K562 (cell line): ENCODE measurements at regions not wholly inside any gene's neighbourhood (a gene's known extent, or its start where the extent isn't known, plus 50 kb on each side); places are given as distances from the start of the nearest gene placed in this dataset.
A peak's percentile ranks its signal among the peaks of the same experiment; 100 is the strongest.

Experiments
- ATAC-seq: fragments of 200-7000 bp; cut with Tn5 transposase; 3 replicates; pipeline ENCODE4 v1.9.1; 2020; ENCODE audit warnings: moderate library complexity
- BruUV-seq: library from RNA; stranded (reverse); fragments of 400-500 nt; replicated peaks from 2 replicates; lab custom pipeline; 2021; lab: Mats Ljungman, UMichigan
- CTCF ChIA-PET: fragments of 300-600 bp; formaldehyde crosslinking; extraction: SDS; loops from one replicate; lab custom pipeline; 2021; ENCODE audit warnings: low intra/inter-chr PET ratio; lab: Yijun Ruan, JAX
- POLR2A ChIA-PET: fragments of 300-600, 350-650 bp; sonication (Branson Sonifier 250); formaldehyde crosslinking; extraction: SDS; loops from one replicate; lab custom pipeline; 2021; ENCODE audit warnings: antibody characterized with exemption, inconsistent platforms; lab: Yijun Ruan, JAX
- DNase-seq, 4 experiments: peaks; one replicate each; pipeline versions ENCODE4 v3.0.0 to v3.0.0-alpha.2; 2011 to 2018; ENCODE audit warnings: low spot score in 3 of 4, mixed read lengths in 3 of 4; ENCODE audit errors: extremely low read depth in 1 of 4
- FAIRE-seq: peaks from 2 replicates; lab custom pipeline; 2011; peaks lifted over from hg19 to GRCh38; lab: Jason Lieb, UNC
- H2AFZ ChIP-seq: 2 replicates; pipeline ENCODE4 v1.6.0; 2011; ENCODE audit warnings: low read depth, low read length, control low read depth, inconsistent platforms
- H3K27ac ChIP-seq: fragments of 200-600 bp; 3 replicates; pipeline ENCODE4 v1.8.0; 2011; ENCODE audit warnings: low read depth, mild to moderate bottlenecking, control low read depth, inconsistent platforms, low read length, moderate library complexity, mixed read lengths; ENCODE audit errors: extremely low read depth
- H3K27me3 ChIP-seq, 2 experiments: fragments of 300-600 bp in 1 of 2; 2 replicates in 1 of 2; 3 replicates in 1 of 2; pipeline versions ENCODE4 v1.6.0 to v1.8.0; 2011; ENCODE audit warnings: inconsistent platforms in 2 of 2, low read length in 2 of 2, mild to moderate bottlenecking in 1 of 2, mixed read lengths in 1 of 2, moderate library complexity in 1 of 2; ENCODE audit not compliant: control insufficient read depth in 2 of 2, insufficient read depth in 2 of 2
- H3K36me3 ChIP-seq: fragments of 300-600 bp; 3 replicates; pipeline ENCODE4 v1.8.0; 2011; ENCODE audit warnings: mild to moderate bottlenecking, low read length, inconsistent platforms; ENCODE audit not compliant: control insufficient read depth, insufficient read depth
- H3K4me1 ChIP-seq, 2 experiments: fragments of 200-600 bp in 1 of 2; replicated peaks in 1 of 2; 2 replicates in 1 of 2; 3 replicates in 1 of 2; pipeline versions ENCODE4 v1.5.1 to v1.8.0; 2011; ENCODE audit warnings: inconsistent platforms in 2 of 2, low read length in 2 of 2, mild to moderate bottlenecking in 1 of 2, mixed read lengths in 1 of 2, moderate library complexity in 1 of 2; ENCODE audit not compliant: control insufficient read depth in 2 of 2, insufficient read depth in 2 of 2
- H3K4me2 ChIP-seq: 2 replicates; pipeline ENCODE4 v1.6.1; 2011; ENCODE audit warnings: low read length, control low read depth, inconsistent platforms, mixed read lengths; ENCODE audit not compliant: insufficient read depth
- H3K4me3 ChIP-seq: fragments of 200-600 bp; sonication (generic), shearing (Covaris generic); 2 replicates; pipeline ENCODE4 v1.5.1; 2016; ENCODE audit warnings: control low read depth, inconsistent platforms
- H3K79me2 ChIP-seq: fragments of 200-600 bp; 3 replicates; pipeline ENCODE4 v1.8.0; 2011; ENCODE audit warnings: low read length, inconsistent platforms; ENCODE audit not compliant: control insufficient read depth, insufficient read depth
- H3K9ac ChIP-seq, 2 experiments: 2 replicates each; pipeline versions ENCODE4 v1.6.0 to v1.6.1; 2011; ENCODE audit warnings: low read depth in 2 of 2, low read length in 2 of 2, control low read depth in 1 of 2, inconsistent platforms in 1 of 2, mild to moderate bottlenecking in 1 of 2, mixed read lengths in 1 of 2; ENCODE audit not compliant: insufficient read depth in 1 of 2
- H3K9me1 ChIP-seq: one replicate; pipeline ENCODE4 v1.6.0; 2011; ENCODE audit warnings: inconsistent platforms, mild to moderate bottlenecking, low read length, moderate library complexity; ENCODE audit not compliant: control insufficient read depth, insufficient read depth
- H3K9me3 ChIP-seq: replicated peaks from 2 replicates; pipeline ENCODE4 v1.5.1; 2011; ENCODE audit warnings: low read depth, low read length, inconsistent platforms; ENCODE audit not compliant: control insufficient read depth, insufficient read depth
- H4K20me1 ChIP-seq: replicated peaks from 2 replicates; pipeline ENCODE4 v1.6.1; 2011; ENCODE audit warnings: low read length, inconsistent platforms, mixed read lengths; ENCODE audit not compliant: control insufficient read depth, insufficient read depth
- ESRRB ChIP-seq: fragments of 250-450 bp; sonication (Bioruptor Pico); IDR thresholded peaks from 2 replicates; pipeline ENCODE4 v1.5.0; 2020; ENCODE audit warnings: mild to moderate bottlenecking, moderate library complexity, borderline replicate concordance
- HLTF ChIP-seq: fragments of 450-650 bp; IDR thresholded peaks from 2 replicates; pipeline ENCODE4 v1.6.1; 2016
- MTF1 ChIP-seq: fragments of 250-450 bp; sonication (Bioruptor Pico); IDR thresholded peaks from 2 replicates; pipeline ENCODE4 v1.9.0; 2021; ENCODE audit warnings: moderate library complexity, mild to moderate bottlenecking, inconsistent platforms, borderline replicate concordance
- MXI1 ChIP-seq: IDR thresholded peaks from 2 replicates; pipeline ENCODE4 v1.6.1; 2011; ENCODE audit warnings: low read depth, mild to moderate bottlenecking, improper control_type of control experiment, low read length
- NFATC3 ChIP-seq: fragments of 450-650 bp; IDR thresholded peaks from 2 replicates; pipeline ENCODE4 v1.6.1; 2017; ENCODE audit warnings: mild to moderate bottlenecking
- RBBP5 ChIP-seq: fragments of 200-600 bp; sonication (generic); IDR thresholded peaks from 2 replicates; pipeline ENCODE4 v1.6.1; 2012; ENCODE audit warnings: borderline replicate concordance, mild to moderate bottlenecking, low read length, control low read depth, inconsistent platforms; ENCODE audit not compliant: insufficient read depth, poor library complexity, severe bottlenecking
- RUNX1 ChIP-seq: sonication (generic); IDR thresholded peaks from 2 replicates; pipeline ENCODE4 v1.6.1; 2016; ENCODE audit warnings: antibody characterized with exemption, low read depth
- SOX6 ChIP-seq: fragments of 450-650 bp; IDR thresholded peaks from 2 replicates; pipeline ENCODE4 v1.6.1; 2014; ENCODE audit warnings: mild to moderate bottlenecking
- SPI1 ChIP-seq: IDR thresholded peaks from 2 replicates; pipeline ENCODE4 v1.6.1; 2011; ENCODE audit warnings: low read depth, low read length, control low read depth, borderline replicate concordance
- U2AF1 ChIP-seq: fragments of 200-400 bp; formaldehyde crosslinking; optimal IDR thresholded peaks from 2 replicates; pipeline ENCODE3; 2017; ENCODE audit warnings: mild to moderate bottlenecking, low read depth, low read length, moderate library complexity
- ZNF217 ChIP-seq: sonication (generic); formaldehyde crosslinking; IDR thresholded peaks from 2 replicates; pipeline ENCODE4 v1.8.0; 2022; ENCODE audit warnings: mild to moderate bottlenecking, missing genetic modification reagents
- ZNF224 ChIP-seq: sonication (generic); formaldehyde crosslinking; IDR thresholded peaks from 2 replicates; pipeline ENCODE4 v1.8.0; 2022; ENCODE audit warnings: mild to moderate bottlenecking, missing genetic modification reagents
- WGBS: fragments of 100-300 bp; shearing (Covaris generic); methylation state at CpG from one replicate; pipeline ENCODE4 v1.1.6; 2016; ENCODE audit warnings: low coverage, mixed read lengths; ENCODE audit not compliant: insufficient coverage; ENCODE audit errors: missing lambda C conversion rate; 5-methylcytosine and 5-hydroxymethylcytosine counted together
- in situ Hi-C: fragments of 300-500 bp; cut with MboI; formaldehyde crosslinking; loops from 4 replicates; pipeline ENCODE4 v1.15.0; 2018; ENCODE audit warnings: inconsistent platforms, mixed read lengths
- intact Hi-C: fragments of 100-400 bp; cut with micrococcal nuclease; formaldehyde crosslinking; loops from 2 replicates; pipeline ENCODE4 v1.14.2; 2022
- TF ChIP-seq, protein P1 (sequence below): fragments of 450-650 bp; IDR thresholded peaks from one replicate; pipeline ENCODE4 v1.6.1; 2018; ENCODE audit warnings: mild to moderate bottlenecking, moderate library complexity; ENCODE audit not compliant: partially characterized antibody
- TF ChIP-seq, protein P2 (sequence below): fragments of 250-450 bp; sonication (Bioruptor Pico); IDR thresholded peaks from 2 replicates; pipeline ENCODE4 v1.5.0; 2021
- TF ChIP-seq, protein P3 (sequence below): fragments of 450-650 bp; IDR thresholded peaks from 2 replicates; pipeline ENCODE4 v1.6.1; 2016; ENCODE audit warnings: mild to moderate bottlenecking
- TF ChIP-seq, protein P4 (sequence below), 2 experiments: fragments of 450-650 bp in 1 of 2; sonication (generic) in 1 of 2; formaldehyde crosslinking in 1 of 2; IDR thresholded peaks in 1 of 2; conservative IDR thresholded peaks in 1 of 2; 2 replicates each; pipeline versions ENCODE4 v1.6.1 to v1.8.1; 2016 to 2023; ENCODE audit warnings: mild to moderate bottlenecking in 2 of 2, moderate library complexity in 2 of 2, inconsistent platforms in 1 of 2, missing genetic modification reagents in 1 of 2

DNA sequence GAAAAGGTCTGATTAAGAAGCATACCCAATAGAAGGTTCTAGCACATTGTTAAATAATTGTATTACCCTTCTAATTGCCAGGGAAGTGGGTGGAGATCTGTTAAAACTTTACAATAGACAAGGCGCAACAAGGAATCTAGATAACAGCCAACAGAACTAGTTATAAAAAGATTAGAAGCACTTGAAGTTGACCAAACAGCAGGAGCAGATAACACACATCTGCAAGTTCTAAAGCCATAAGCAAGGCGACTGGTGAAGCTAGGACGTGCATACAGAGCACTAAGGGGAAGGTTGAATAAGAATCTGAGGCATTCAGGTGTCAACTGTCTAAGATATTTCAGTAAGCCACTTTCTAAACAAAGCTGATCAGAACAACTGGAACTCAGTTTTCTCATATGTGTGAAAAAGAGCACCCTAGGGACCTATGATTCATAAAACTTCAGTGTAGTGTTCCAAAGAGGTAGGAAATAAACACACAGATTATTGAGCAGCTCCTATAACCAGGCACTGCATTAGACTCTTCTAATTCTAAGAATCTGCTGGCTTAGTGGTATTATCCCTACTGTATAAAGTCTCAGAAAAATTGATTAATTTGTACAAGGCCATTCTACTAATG is 111.2 kb downstream of the SAMD9 start:
- ChIA-PET POLR2A (interaction anchor here (1.2 kb wide), 1 partner anchor 17 kb away, joined by 3 read pairs; no protein-coding TSS in a partner anchor), CTCF (no interaction called here)
- DNase-seq (peak in 2 of 4 experiments; percentile 34 to 75), FAIRE-seq (peak; percentile 40), ATAC-seq (peak; percentile 58)
- Histone ChIP-seq H3K27me3 (no peaks in the 10 kb centered on the region), H4K20me1 (no peaks in the 10 kb centered on the region), H3K9me3 (peaks cover 3% of the 10 kb centered on the region), H3K36me3 (no peaks in the 10 kb centered on the region), H3K79me2 (no peaks in the 10 kb centered on the region), H2AFZ (peak overlapping the region; percentile 69), H3K9me1 (no peaks in the 10 kb centered on the region), H3K4me2 (peak overlapping the region; percentile 23; the same call in 1 of the 2 replicates), H3K4me3 (no peak overlapping the region), H3K4me1 (peaks cover 14 to 35% of the 10 kb centered on the region in 2 experiments; a peak in 4 of 5 replicates), H3K27ac (peak overlapping the region; percentile 57; the same call in 1 of the 3 replicates), H3K9ac (peak overlapping the region in 1 of 2 experiments; percentile 8; a peak in 1 of 4 replicates)
- intact Hi-C loops = loop anchor here (5.0 kb wide), 2 partner anchors 41 to 169 kb away; partner anchors contain the start of gene CDK6
- BruUV-seq = no TSS peak
- in situ Hi-C loops = no loop called here
- WGBS = 2% methylated on average over 3 of the region's 3 CpGs
- TF ChIP-seq, protein P1, sequence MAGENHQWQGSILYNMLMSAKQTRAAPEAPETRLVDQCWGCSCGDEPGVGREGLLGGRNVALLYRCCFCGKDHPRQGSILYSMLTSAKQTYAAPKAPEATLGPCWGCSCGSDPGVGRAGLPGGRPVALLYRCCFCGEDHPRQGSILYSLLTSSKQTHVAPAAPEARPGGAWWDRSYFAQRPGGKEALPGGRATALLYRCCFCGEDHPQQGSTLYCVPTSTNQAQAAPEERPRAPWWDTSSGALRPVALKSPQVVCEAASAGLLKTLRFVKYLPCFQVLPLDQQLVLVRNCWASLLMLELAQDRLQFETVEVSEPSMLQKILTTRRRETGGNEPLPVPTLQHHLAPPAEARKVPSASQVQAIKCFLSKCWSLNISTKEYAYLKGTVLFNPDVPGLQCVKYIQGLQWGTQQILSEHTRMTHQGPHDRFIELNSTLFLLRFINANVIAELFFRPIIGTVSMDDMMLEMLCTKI = no peak
- TF ChIP-seq HLTF = no peak
- no peak for TF ChIP-seq ZNF224 (CRISPR knock-in tag)
- TF ChIP-seq NFATC3 = no peak
- TF ChIP-seq RUNX1 = no peak
- TF ChIP-seq, protein P2, sequence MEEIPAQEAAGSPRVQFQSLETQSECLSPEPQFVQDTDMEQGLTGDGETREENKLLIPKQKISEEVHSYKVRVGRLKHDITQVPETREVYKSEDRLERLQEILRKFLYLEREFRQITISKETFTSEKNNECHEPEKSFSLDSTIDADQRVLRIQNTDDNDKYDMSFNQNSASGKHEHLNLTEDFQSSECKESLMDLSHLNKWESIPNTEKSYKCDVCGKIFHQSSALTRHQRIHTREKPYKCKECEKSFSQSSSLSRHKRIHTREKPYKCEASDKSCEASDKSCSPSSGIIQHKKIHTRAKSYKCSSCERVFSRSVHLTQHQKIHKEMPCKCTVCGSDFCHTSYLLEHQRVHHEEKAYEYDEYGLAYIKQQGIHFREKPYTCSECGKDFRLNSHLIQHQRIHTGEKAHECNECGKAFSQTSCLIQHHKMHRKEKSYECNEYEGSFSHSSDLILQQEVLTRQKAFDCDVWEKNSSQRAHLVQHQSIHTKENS = no peak
- no peak for TF ChIP-seq MTF1
- TF ChIP-seq MXI1 = no peak
- TF ChIP-seq U2AF1 = no peak
- TF ChIP-seq, protein P3, sequence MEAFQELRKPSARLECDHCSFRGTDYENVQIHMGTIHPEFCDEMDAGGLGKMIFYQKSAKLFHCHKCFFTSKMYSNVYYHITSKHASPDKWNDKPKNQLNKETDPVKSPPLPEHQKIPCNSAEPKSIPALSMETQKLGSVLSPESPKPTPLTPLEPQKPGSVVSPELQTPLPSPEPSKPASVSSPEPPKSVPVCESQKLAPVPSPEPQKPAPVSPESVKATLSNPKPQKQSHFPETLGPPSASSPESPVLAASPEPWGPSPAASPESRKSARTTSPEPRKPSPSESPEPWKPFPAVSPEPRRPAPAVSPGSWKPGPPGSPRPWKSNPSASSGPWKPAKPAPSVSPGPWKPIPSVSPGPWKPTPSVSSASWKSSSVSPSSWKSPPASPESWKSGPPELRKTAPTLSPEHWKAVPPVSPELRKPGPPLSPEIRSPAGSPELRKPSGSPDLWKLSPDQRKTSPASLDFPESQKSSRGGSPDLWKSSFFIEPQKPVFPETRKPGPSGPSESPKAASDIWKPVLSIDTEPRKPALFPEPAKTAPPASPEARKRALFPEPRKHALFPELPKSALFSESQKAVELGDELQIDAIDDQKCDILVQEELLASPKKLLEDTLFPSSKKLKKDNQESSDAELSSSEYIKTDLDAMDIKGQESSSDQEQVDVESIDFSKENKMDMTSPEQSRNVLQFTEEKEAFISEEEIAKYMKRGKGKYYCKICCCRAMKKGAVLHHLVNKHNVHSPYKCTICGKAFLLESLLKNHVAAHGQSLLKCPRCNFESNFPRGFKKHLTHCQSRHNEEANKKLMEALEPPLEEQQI = 0 out of 2 replicates have a peak, but pooled peaks have one; percentile 31
- TF ChIP-seq ESRRB (CRISPR knock-in tag) = no peak
- no peak for TF ChIP-seq SPI1
- TF ChIP-seq ZNF217 (CRISPR knock-in tag) = no peak
- no peak for TF ChIP-seq RBBP5
- peak; percentile 68 for TF ChIP-seq SOX6
- TF ChIP-seq, protein P4, sequence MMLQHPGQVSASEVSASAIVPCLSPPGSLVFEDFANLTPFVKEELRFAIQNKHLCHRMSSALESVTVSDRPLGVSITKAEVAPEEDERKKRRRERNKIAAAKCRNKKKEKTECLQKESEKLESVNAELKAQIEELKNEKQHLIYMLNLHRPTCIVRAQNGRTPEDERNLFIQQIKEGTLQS (IDR thresholded peaks at IDR 0.05) = no peak
- TF ChIP-seq, protein P4 (CRISPR knock-in tag; conservative IDR thresholded peaks at IDR 0.05) = no peak
